ENCODE measurements at regions not wholly inside any gene's neighbourhood (a gene's known extent, or its start where the extent isn't known, plus 50 kb on each side); places are given as distances from the start of the nearest gene placed in this dataset.

DNA sequence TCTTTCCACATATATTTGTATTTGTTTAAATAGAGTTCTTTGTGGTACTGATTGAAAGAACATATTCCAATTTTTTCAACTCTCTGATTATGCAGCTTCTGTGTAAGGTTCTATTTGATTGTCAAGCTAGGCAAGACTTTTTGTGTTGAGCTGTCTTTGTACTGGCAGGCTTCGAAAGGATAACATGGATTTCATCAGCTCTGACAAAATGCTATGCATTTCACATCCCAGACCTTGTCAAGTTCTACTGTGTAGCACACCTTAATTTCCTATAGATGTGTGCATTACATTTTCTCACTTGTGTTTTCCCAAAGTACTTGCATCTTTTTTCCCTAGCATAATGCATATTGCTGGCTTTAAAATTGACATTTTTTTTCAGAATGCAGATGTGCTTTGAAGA lies 555.0 kb upstream of the GYPC start:
- no peak for TF ChIP-seq YY1 (IDR thresholded peaks at IDR 0.05; ENCODE audit: insufficient read depth, insufficient read length)
- TF ChIP-seq SUZ12 (IDR thresholded peaks at IDR 0.05; ENCODE audit: extremely low read depth, insufficient read depth, insufficient read length), result no peak
- no peak for TF ChIP-seq ZNF274 (IDR thresholded peaks at IDR 0.05; ENCODE audit: low read depth, low read length)
